TTC549 (cell line): ENCODE measurements at regions not wholly inside any gene's neighbourhood (a gene's known extent, or its start where the extent isn't known, plus 50 kb on each side); places are given as distances from the start of the nearest gene placed in this dataset.

Experiments used
- FAIRE-seq: peaks from 2 replicates; lab custom pipeline; 2012; peaks lifted over from hg19 to GRCh38; lab: Jason Lieb, UNC

GRCh38 chr2:15701991-15702390 is 110.3 kb downstream of the DDX1 start:
- FAIRE-seq: no peak

GRCh38 chr2:15702452-15702851 is 110.8 kb downstream of the DDX1 start:
- FAIRE-seq: no peak

GRCh38 chr2:15703365-15703869 is 111.7 kb downstream of the DDX1 start:
- no peak for FAIRE-seq

GRCh38 chr2:15704086-15704787 is 112.6 kb downstream of the DDX1 start:
- FAIRE-seq: no peak

GRCh38 chr2:15704788-15705115 is 113.1 kb downstream of the DDX1 start:
- FAIRE-seq: no peak

- FAIRE-seq: no peak
Measured at GRCh38 chr2:15705310-15705709, 113.6 kb downstream of the DDX1 start.

GRCh38 chr2:15705839-15706386 is 114.2 kb downstream of the DDX1 start:
- FAIRE-seq: no peak

- no peak for FAIRE-seq
Measured at GRCh38 chr2:15706424-15706823, 114.8 kb downstream of the DDX1 start.

- FAIRE-seq: no peak
Measured at GRCh38 chr2:15706986-15707632, 115.4 kb downstream of the DDX1 start.

GRCh38 chr2:15708161-15708560 is 116.5 kb downstream of the DDX1 start:
- FAIRE-seq: no peak

GRCh38 chr2:15708865-15709820 is 117.5 kb downstream of the DDX1 start:
- no peak for FAIRE-seq

- FAIRE-seq: no peak
Measured at GRCh38 chr2:15711126-15711860, 119.6 kb downstream of the DDX1 start.

GRCh38 chr2:15712551-15713342 is 121.1 kb downstream of the DDX1 start:
- FAIRE-seq: no peak

GRCh38 chr2:15713475-15713874 is 121.8 kb downstream of the DDX1 start:
- FAIRE-seq: no peak

GRCh38 chr2:15714002-15714401 is 122.3 kb downstream of the DDX1 start:
- no peak for FAIRE-seq

GRCh38 chr2:15714609-15715008 is 122.9 kb downstream of the DDX1 start:
- no peak for FAIRE-seq

GRCh38 chr2:15715596-15715995 is 123.9 kb downstream of the DDX1 start:
- no peak for FAIRE-seq

- no peak for FAIRE-seq
Measured at GRCh38 chr2:15718103-15718943, 126.7 kb downstream of the DDX1 start.

- FAIRE-seq: no peak
Measured at GRCh38 chr2:15718944-15719323, 127.3 kb downstream of the DDX1 start.
